HG03432 (cell line): ENCODE measurements at regions not wholly inside any gene's neighbourhood (a gene's known extent, or its start where the extent isn't known, plus 50 kb on each side); places are given as distances from the start of the nearest gene placed in this dataset.
A peak's percentile ranks its signal among the peaks of the same experiment; 100 is the strongest.

Source experiments
- ATAC-seq: cut with Tn5 transposase; IDR thresholded peaks from one replicate; pipeline ENCODE4 v1.9.1; 2021; ENCODE audit warnings: mild to moderate bottlenecking, moderate library complexity; ENCODE audit not compliant: unreplicated experiment

GRCh38 chr5:124399426-124399961 is 346.9 kb downstream of the ZNF608 start:
- ATAC-seq: no peak

GRCh38 chr5:124398460-124398859 is 348.0 kb downstream of the ZNF608 start:
- no peak for ATAC-seq

GRCh38 chr5:124397317-124397716 is 349.1 kb downstream of the ZNF608 start:
- ATAC-seq: no peak

- no peak for ATAC-seq
Measured at GRCh38 chr5:124395926-124396325, 350.5 kb downstream of the ZNF608 start.

- no peak for ATAC-seq
Measured at GRCh38 chr5:124395287-124395686, 351.2 kb downstream of the ZNF608 start.

- ATAC-seq: no peak
Measured at GRCh38 chr5:124394700-124395245, 351.7 kb downstream of the ZNF608 start.

- no peak for ATAC-seq
Measured at GRCh38 chr5:124393584-124394379, 352.7 kb downstream of the ZNF608 start.

- ATAC-seq: no peak
Measured at GRCh38 chr5:124383693-124384092, 362.7 kb downstream of the ZNF608 start.

- no peak for ATAC-seq
Measured at GRCh38 chr5:124377386-124377785, 369.1 kb downstream of the ZNF608 start.

- no peak for ATAC-seq
Measured at GRCh38 chr5:124373883-124374282, 372.6 kb downstream of the ZNF608 start.

GRCh38 chr5:124372457-124372856 is 374.0 kb downstream of the ZNF608 start:
- no peak for ATAC-seq

- ATAC-seq: no peak
Measured at GRCh38 chr5:124371111-124371706, 375.2 kb downstream of the ZNF608 start.

GRCh38 chr5:124370601-124371000 is 375.8 kb downstream of the ZNF608 start:
- ATAC-seq: no peak

GRCh38 chr5:124365361-124365801 is 381.1 kb downstream of the ZNF608 start:
- no peak for ATAC-seq

GRCh38 chr5:124355928-124356327 is 390.5 kb downstream of the ZNF608 start:
- ATAC-seq: no peak

- no peak for ATAC-seq
Measured at GRCh38 chr5:124353016-124353415, 393.4 kb downstream of the ZNF608 start.

GRCh38 chr5:124352312-124352711 is 394.1 kb downstream of the ZNF608 start:
- ATAC-seq: no peak

- ATAC-seq: no peak
Measured at GRCh38 chr5:124349931-124350330, 396.5 kb downstream of the ZNF608 start.

- peak; percentile 40 for ATAC-seq
Measured at GRCh38 chr5:124343451-124343867, 403.0 kb downstream of the ZNF608 start.

GRCh38 chr5:124342986-124343385 is 403.5 kb downstream of the ZNF608 start:
- no peak for ATAC-seq

- ATAC-seq: no peak
Measured at GRCh38 chr5:124342584-124342983, 403.9 kb downstream of the ZNF608 start.

GRCh38 chr5:124342027-124342471 is 404.4 kb downstream of the ZNF608 start:
- no peak for ATAC-seq
